ENCODE measurements at regions not wholly inside any gene's neighbourhood (a gene's known extent, or its start where the extent isn't known, plus 50 kb on each side); places are given as distances from the start of the nearest gene placed in this dataset.

GRCh38 chr4:8922481-8922880, 50.8 kb upstream of the HMX1 start:
- TF ChIP-seq CTCF (IDR thresholded peaks at IDR 0.05), result no peak
- TF ChIP-seq POLR2A (IDR thresholded peaks at IDR 0.05), result no peak

Data from ovary (tissue), 3 donors.